ENCODE measurements at regions not wholly inside any gene's neighbourhood (a gene's known extent, or its start where the extent isn't known, plus 50 kb on each side); places are given as distances from the start of the nearest gene placed in this dataset.
A peak's percentile ranks its signal among the peaks of the same experiment; 100 is the strongest.

DNA sequence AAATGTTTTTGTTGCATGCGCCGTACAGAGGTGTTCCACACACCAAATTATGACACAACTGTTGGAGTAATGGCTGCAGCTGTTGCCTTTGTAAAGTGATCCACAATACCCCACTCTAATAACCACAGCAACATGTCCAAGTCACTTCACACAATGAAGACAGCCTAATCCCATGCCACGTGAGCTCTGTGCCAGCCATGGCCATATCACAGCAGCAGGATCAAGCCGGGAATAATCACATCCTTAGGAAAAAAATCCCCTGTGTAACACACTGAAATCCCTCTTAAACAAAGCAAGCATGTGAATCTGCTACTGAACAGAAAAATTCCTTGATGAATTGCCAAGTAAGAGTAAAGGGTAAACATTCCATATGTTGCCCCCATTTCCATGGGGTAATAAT, 179.5 kb upstream of the PARD3B start:
- Histone ChIP-seq H3K27me3 (ENCODE audit: control insufficient read depth, insufficient read depth, low read length) (no peaks in the 10 kb centered on the region), H3K4me3 (ENCODE audit: low read depth, low read length) (no peak overlapping the region), H3K36me3 (ENCODE audit: control insufficient read depth, insufficient read depth, low read length) (no peaks in the 10 kb centered on the region)
- TF ChIP-seq, protein P1, sequence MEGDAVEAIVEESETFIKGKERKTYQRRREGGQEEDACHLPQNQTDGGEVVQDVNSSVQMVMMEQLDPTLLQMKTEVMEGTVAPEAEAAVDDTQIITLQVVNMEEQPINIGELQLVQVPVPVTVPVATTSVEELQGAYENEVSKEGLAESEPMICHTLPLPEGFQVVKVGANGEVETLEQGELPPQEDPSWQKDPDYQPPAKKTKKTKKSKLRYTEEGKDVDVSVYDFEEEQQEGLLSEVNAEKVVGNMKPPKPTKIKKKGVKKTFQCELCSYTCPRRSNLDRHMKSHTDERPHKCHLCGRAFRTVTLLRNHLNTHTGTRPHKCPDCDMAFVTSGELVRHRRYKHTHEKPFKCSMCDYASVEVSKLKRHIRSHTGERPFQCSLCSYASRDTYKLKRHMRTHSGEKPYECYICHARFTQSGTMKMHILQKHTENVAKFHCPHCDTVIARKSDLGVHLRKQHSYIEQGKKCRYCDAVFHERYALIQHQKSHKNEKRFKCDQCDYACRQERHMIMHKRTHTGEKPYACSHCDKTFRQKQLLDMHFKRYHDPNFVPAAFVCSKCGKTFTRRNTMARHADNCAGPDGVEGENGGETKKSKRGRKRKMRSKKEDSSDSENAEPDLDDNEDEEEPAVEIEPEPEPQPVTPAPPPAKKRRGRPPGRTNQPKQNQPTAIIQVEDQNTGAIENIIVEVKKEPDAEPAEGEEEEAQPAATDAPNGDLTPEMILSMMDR (IDR thresholded peaks at IDR 0.05; ENCODE audit: insufficient read depth, low read length, severe bottlenecking), result no peak
- FAIRE-seq, result no peak
- no peak for DNase-seq (ENCODE audit: low read depth)

DNA sequence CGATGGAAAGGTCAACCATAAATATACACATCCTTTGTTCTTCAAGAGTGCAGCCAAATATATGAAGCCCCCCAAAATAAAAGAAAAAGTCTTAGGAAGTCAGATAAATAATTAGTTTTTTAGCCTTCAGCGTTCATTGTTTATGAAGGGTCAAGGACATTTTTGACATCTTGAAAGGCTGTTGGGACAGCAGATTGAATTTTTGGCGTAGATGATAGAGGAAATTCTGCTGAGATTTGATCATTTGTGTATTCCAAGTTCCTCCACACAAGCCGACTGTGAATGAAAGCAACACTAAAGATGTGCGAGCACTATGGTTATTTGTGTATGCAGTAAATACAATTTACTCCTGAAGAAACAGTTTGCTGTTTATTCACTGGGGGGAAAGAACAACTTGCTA, 177.8 kb upstream of the PARD3B start:
- TF ChIP-seq, protein P1 (IDR thresholded peaks at IDR 0.05; ENCODE audit: insufficient read depth, low read length, severe bottlenecking), result no peak
- DNase-seq (ENCODE audit: low read depth) (no peak), FAIRE-seq (no peak)
- H3K4me3 ChIP-seq (ENCODE audit: low read depth, low read length), result no peak overlapping the region
- no peaks in the 10 kb centered on the region for H3K36me3 ChIP-seq (ENCODE audit: control insufficient read depth, insufficient read depth, low read length)
- H3K27me3 ChIP-seq (ENCODE audit: control insufficient read depth, insufficient read depth, low read length), result no peaks in the 10 kb centered on the region

DNA sequence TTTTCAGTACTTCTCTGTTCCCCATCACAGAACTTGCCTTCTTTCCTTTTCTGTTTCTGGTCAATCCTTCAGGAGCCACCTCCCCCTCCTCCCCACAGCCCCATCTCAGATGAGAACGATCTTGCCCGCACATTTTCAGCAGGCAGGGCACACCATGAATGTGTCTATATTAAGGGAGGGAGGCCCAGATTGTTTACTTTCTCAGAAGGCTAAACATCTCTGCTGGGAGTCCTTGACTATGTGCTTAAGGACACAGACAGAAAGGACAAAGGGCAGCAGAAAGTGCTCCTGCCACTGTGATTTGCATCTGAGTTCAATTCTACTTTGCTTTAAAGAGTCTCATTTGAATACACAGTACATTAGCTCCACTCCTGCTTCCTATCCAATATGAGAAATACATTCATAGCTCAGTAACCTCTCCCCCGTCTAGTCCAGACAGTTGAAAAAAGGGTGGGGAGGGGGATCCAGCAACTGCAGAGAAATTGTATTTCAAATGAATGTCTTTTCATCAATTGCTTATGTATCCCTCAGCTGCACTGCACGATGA, 175.0 kb upstream of the PARD3B start:
- H3K4me3 ChIP-seq (ENCODE audit: low read depth, low read length), result no peak overlapping the region
- H3K27me3 ChIP-seq (ENCODE audit: control insufficient read depth, insufficient read depth, low read length), result no peaks in the 10 kb centered on the region
- H3K36me3 ChIP-seq (ENCODE audit: control insufficient read depth, insufficient read depth, low read length), result no peaks in the 10 kb centered on the region
- FAIRE-seq, result no peak
- TF ChIP-seq, protein P1 (IDR thresholded peaks at IDR 0.05; ENCODE audit: insufficient read depth, low read length, severe bottlenecking), result no peak
- DNase-seq (ENCODE audit: low read depth), result no peak

DNA sequence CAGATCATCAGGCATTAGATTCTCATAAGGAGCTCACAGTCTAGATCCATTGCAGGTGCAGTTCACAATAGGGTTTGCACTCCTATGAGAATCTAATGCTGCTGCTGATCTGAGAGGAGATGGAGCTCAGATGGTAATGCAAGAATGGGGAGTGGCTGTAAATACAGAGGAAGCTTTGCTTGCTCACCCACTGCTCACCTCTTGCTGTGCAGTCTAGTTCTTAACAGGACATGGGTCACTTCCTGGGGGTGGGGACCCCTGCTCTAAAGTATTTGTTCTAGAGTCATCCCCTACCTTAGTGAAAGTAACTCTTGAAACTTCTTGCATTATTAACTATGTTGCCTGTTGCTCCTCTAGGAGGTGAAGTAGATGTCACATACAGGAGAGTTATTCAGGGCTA, 171.3 kb upstream of the PARD3B start:
- DNase-seq (ENCODE audit: low read depth), result peak; percentile 26
- no peak for FAIRE-seq
- TF ChIP-seq, protein P1 (IDR thresholded peaks at IDR 0.05; ENCODE audit: insufficient read depth, low read length, severe bottlenecking), result no peak
- H3K36me3 ChIP-seq (ENCODE audit: control insufficient read depth, insufficient read depth, low read length), result no peaks in the 10 kb centered on the region
- no peak overlapping the region for H3K4me3 ChIP-seq (ENCODE audit: low read depth, low read length)
- H3K27me3 ChIP-seq (ENCODE audit: control insufficient read depth, insufficient read depth, low read length), result no peaks in the 10 kb centered on the region

DNA sequence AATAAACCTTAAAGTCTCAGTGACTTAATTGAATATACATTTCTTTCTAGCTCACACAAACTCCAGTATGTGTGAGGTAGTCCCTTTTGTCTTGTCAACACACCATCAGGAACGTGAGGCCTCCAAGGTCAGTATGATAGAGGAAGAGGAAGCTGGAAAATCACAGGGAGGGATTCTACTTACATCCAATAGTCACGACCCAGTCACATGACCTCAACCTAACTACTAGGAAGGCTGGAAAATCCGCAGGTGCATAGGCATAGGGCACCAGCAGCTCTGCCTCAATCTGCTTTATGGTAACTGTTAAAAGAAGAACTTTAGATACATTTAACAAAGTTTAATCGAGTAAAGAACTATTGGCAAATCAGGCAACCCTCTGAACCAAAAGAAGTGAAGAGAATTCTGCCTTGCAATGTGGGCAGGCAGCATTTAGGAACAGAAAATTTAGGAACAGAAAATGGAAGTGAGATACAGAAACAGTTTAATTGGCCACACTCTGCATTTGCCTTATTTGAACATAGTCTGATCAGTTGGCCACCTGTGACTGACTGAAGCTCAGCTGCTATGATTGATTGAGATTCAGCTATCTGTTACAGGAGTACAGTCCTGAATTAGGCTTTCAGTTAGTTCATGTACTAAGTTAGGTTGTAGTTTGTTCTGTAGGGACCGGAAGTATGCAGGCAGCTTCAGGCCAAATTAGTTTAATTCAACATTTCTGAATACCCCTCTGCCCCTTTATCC, 165.0 kb upstream of the PARD3B start:
- no peak overlapping the region for H3K4me3 ChIP-seq (ENCODE audit: low read depth, low read length)
- H3K27me3 ChIP-seq (ENCODE audit: control insufficient read depth, insufficient read depth, low read length), result no peaks in the 10 kb centered on the region
- H3K36me3 ChIP-seq (ENCODE audit: control insufficient read depth, insufficient read depth, low read length), result no peaks in the 10 kb centered on the region
- no peak for DNase-seq (ENCODE audit: low read depth)
- TF ChIP-seq, protein P1 (IDR thresholded peaks at IDR 0.05; ENCODE audit: insufficient read depth, low read length, severe bottlenecking), result no peak
- FAIRE-seq, result no peak

GRCh38 chr2:204386668-204387067, 158.6 kb upstream of the PARD3B start:
- DNase-seq (ENCODE audit: low read depth) (no peak), FAIRE-seq (no peak)
- TF ChIP-seq, protein P1 (IDR thresholded peaks at IDR 0.05; ENCODE audit: insufficient read depth, low read length, severe bottlenecking), result no peak
- Histone ChIP-seq H3K36me3 (ENCODE audit: control insufficient read depth, insufficient read depth, low read length) (no peaks in the 10 kb centered on the region), H3K4me3 (ENCODE audit: low read depth, low read length) (no peak overlapping the region), H3K27me3 (ENCODE audit: control insufficient read depth, insufficient read depth, low read length) (no peaks in the 10 kb centered on the region)
